GM19395 (cell line): ENCODE measurements at regions not wholly inside any gene's neighbourhood (a gene's known extent, or its start where the extent isn't known, plus 50 kb on each side); places are given as distances from the start of the nearest gene placed in this dataset.

Source experiments
- ATAC-seq: cut with Tn5 transposase; IDR thresholded peaks from one replicate; pipeline ENCODE4 v1.9.1; 2021; ENCODE audit warnings: mild to moderate bottlenecking, moderate library complexity; ENCODE audit not compliant: unreplicated experiment

DNA sequence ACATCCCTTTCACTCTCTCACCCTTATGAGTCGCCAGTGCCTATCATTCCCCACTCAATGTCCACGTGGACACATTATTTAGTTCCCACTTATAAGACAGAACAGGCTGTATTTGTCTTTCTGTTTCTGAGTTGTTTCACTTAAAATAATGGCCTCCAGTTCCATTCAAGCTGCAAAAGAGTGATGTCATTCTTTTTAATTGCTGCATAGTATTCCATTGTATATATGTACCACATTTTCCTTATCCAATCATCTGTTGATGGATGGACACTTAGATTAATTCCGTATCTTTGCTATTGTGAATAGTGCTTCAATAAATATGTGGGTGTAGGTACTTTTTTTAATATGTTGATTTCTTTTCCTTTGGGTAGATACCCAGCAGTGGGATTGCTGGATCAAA lies 79.1 kb downstream of the ZNF365 start:
- ATAC-seq = no peak

DNA sequence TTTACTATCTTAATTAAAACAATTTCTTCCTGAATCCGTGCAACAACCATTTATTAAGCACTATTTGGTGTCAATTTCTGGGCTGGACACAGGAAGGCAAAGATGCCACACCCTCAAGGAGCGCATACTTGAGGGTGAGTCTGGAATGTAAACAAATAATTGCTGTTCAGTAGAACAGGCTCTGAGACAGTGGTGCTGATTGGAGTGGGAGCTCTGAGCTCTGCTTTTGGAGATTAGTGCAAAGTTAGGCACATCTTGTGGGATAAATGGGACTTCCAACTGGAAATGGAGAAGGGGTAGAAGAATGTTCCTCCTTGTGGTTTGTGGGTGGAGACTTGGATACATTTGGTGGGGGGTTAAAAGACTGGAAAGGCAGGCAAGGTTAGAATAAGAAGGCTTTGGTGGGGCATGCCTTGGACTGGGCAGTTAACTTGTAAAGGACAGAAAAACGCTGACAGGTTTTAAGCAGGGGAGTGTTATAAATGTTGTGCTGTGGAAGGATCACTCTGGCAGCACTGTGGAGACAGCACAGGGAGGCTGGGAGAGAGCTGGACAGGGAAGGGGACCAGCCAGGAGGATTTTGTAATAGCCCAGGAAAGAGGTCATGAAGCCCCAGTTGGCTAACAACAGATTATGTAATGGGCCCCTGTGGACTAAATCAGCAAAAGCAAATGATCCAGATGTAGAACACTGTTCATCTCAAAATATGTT lies 80.7 kb downstream of the ZNF365 start:
- no peak for ATAC-seq

DNA sequence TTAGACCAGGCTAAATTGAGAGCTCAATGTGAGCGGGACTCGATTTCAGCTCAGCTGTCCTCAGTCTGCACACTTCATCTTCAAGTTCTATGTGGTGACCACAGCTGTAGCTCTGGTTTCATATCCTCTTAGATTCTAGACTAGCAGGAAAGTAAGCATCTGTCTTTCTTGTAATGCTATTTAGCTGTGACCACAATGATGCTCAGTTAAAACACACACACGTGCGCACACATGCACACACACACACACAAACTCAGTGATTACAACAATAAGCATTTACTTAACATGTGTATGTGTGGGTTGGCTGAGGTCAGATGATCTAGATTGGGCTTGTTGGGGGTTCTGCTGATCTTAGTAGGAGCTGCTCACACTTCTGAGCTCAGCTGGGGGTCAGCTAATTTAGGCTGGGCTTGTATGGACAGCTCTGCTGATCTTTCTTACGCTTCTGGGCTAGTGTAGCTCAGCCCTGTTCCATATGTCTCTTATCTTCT lies 82.5 kb downstream of the ZNF365 start:
- peak; percentile 99 for ATAC-seq

DNA sequence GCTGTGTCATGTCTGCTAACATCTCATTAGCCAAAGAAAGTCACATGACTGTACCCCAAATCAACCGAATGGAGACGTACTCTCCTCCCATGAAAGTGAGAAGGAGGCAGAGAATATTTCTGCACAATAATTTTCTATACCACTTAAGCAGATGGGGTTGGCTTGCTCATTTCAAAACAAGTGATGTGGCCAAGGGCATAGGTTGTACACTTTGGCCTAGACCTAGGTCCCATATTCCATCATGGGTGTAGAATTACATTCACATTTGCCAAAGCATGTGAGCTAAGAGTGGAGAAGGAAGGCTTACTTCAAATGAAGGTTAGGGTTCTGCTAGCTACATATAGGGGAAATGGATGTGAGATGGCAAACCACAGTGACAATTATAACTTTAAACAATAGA lies 83.0 kb downstream of the ZNF365 start:
- ATAC-seq = peak; percentile 1

DNA sequence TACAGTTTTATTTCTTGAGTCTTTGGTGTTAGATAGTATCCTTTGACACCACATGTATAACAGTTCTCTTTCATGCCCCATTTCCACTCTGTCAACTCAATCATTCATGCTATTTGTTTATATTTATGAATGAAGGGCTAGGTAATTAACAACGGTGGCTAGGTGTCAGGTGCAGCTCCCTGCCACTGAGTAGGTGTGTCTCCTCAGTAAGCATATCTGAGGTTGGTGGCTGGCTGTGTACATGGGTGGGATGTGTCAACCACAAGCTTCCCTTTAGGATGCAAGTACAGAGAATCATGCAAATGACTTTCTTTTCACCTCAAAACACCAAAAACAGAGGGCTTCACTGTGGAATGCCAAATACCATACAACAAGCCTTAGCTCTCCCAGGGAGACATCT lies 83.4 kb downstream of the ZNF365 start:
- ATAC-seq = no peak

DNA sequence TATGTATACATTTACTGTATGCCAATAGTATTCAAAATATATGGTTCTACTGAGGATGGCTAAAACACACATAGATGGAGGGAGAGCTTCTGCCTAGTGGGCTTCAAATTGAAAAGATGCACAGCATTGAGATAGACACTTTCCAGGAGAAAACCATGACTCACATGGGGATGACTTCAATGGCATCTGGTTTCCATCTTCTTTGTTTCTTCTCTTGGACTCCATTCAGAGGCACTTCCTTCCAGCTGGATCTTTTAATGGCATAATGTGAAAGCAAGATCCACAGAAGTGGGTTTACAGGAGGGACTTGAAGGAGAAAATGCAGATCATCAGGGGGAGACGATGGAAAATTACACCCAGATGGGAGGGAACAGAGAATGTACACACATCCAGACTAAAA lies 84.9 kb downstream of the ZNF365 start:
- ATAC-seq = no peak

DNA sequence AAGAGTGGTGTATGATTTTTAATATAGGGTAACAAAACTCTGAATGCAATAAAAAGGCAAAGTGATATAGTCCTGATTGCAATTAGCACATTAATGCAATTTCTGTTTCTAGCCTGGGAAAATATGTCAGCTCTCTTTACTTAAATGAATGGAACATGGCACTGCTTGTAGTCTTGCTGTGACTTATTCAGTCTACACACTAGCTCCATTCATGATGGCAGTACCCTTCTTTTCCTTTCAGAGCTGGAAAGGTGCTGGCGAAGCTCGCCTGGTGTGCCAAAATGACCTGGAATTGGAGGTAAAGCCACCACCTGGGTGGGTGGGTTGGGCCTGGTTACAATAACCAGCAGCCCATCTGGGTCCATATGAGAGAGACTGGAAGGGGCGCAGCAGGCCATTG lies 85.3 kb downstream of the ZNF365 start:
- ATAC-seq = no peak

DNA sequence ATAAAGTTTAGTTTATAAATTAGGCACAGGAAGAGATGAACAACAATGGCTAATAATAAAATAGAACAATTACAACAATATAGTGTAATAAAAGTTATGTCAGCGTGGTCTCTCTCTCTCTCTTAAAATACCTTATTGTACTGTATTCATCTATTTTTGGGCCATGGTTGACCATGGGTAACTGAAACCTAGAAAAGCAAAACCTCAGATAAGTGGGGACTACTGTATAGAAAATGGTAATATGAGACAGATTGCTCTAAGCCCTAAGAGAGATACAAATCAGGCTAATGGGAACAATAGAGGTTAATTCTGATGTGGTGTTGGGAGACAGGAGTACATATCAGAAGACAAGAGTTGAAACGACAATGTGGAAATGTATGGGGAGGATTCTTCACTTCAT lies 86.2 kb downstream of the ZNF365 start:
- ATAC-seq = peak; percentile 34

DNA sequence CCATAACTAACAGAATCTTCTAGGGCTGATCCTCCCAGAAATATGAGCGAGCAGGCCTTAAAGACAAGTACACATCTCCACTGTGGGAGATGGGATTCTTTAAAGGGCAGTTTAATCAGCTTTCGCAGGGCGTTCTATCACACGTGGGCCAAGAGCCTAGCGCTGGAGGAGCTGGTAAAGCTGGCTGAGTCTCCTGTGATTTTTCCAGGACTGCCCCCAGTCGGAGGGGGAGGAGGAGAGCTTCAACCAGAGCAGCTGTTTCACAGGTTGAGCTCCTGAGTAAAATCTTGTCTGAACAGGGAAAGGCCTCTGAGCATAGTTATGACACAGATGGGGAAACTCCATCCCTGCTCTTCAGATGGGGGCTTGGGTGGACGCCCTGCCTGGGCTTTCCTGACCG lies 87.0 kb downstream of the ZNF365 start:
- ATAC-seq = no peak

DNA sequence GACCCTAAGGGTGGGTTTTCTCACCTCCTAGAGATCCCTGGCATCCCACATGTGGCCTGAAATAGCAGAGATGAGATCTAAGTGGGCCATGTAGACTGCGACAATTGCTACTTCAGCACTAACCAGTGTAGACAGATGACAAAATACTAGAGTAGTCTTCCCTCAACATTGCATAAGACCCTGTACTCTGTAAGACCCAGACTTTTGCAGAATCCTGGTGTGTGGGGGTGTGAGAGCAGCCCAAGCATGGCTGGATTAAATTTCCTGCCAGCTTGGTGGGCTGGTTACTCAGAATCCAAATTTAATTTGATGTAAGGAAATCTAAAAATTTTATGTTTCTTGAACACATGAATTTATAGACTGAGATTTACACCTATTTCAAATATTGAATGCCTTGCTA lies 88.3 kb downstream of the ZNF365 start:
- no peak for ATAC-seq

DNA sequence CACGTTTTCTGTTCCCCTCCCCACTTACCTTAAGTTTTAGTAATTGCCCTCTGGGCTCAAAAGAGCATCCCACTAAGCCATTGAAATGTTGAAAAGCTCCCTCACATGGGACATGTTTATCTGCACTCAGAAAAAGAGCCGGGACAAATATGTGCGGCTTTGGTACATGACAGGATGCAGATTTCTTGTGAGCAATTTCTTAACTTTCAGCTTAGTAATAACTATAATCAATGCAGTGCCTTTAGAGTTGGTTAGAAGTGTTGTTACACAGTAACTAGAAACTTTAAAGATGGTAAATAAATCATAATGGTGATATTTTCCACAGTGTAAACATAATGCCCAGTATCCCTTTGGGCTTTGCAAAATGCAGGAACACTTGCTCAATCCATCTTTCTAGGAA lies 89.2 kb downstream of the ZNF365 start:
- ATAC-seq = no peak

DNA sequence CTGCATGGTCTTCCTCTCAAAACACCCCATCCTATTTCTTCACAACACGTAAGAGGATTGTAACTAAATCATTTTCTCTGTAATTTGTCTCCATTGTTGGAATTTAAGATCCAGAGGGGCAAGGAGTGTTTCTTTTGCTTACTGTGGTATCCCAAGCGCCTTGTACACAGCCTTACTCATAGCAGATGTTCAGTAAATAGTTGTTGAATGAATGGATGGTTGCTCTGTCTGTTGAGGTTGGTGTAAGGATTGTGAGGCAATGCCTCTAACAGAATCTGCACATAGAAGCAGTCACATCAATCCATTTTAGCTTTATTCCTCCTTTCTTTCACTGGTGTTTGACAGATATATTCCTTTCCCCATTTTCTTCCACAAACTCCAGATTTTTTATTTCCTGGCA lies 90.1 kb downstream of the ZNF365 start:
- no peak for ATAC-seq

DNA sequence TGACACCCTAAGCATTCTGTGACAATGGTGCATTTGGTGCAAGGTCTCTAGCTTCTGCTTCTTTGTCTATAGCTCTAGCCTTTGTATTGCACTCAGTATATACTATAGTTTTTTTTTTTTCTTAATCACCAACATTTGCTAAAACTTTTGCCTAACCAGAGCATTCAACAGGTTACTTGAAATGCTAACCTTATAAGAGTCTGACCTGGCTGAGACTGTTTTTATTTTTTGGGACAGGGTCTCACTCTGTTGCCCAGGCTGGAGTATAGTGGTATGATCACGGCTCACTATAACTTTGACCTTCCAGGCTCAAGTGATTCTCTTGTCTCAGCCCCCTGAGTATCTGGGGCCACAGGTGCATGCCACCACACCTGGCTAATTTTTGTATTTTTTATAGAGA lies 92.4 kb downstream of the ZNF365 start:
- ATAC-seq = no peak

DNA sequence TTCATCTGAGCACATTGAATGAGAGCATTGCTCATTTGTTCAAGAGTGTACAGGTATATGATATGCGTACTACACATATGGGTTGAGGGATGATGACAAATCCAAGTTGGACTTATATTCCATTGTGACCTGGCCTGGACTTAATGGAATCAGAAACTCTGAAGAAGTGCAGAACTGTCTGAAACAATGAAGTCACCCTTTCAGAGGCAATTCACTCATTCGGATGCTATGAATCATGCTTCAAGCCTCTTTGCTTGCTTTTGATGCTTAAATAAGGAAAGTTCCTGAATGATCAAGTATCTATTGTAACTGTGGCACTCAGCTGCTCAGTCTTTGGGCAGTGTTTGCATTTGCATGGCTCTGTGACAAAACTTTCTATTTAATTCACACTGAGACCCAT lies 93.4 kb downstream of the ZNF365 start:
- ATAC-seq = no peak

DNA sequence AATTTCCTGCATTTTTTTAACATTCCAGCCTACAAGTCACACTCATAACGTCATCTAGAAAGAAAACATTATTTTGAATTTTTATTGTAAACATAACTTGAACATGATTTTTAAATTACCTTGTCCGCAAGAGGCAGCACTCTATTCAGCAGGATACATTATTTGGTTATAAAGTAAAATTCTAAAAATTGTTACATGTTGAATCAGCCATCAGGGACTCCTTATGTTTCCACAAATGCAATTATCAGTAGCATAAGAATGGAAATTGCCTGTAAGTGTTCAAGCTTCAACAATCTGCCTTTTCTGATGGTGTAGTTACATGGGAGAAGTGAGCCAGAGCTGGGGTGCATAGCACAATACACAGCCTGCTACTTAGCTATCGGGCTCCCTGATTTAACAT lies 97.5 kb downstream of the ZNF365 start:
- no peak for ATAC-seq

DNA sequence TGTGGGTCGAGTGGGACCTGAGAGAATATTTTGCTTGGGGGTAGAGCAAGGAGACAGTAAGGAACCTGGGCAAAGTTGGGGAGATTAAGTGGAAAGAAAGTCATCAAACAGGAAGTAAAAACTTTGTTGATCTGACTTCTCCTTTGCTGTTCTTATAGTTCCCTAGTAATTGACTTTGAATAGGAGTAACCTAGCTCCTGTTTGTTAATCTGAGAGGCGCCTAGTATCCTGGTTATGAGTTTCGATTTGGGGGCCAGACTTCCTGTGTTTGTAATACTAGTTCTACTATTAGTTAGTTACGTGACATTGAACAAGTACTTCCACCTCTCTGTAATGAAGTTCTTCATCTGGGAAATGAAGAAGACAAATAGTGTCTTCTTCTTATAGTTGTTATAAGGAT lies 99.1 kb downstream of the ZNF365 start:
- no peak for ATAC-seq

DNA sequence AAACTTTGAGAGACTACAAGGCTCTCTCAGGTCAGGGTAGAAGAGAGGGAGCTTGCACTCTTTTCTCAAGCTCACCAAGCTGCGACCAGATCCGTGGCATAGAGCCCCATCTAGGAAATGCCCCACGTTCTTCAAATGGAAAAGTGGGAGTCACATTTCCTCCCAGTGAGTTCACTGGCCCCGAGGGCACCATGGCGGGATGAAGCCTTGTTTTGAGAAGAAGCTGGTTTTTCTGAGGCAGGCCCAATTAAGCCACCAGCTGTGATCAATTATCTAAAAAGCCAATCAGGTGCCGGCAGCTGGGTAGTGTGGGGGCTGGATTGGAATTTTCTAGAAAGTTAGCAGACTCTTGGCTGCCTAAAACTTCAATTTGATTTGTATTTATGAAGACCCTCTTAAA lies 101.4 kb downstream of the ZNF365 start:
- no peak for ATAC-seq

DNA sequence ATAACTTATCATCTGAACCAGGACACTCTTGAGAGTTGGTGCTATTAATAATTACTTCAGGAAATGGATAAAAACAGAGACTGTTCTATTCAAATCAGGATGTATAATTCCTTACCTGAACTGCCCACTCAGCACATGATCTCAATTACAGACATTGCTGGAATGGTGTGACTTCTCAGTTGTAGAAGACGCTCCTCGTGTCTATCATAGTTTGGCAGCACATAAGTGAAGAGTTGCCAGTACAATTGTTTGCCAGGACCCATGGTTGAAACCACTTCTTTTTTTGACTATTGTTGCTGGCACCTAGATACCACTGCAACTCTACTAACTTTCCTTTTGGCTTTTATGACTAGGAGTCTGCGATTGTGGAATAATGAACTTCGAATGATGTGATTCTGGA lies 105.4 kb downstream of the ZNF365 start:
- ATAC-seq = no peak

DNA sequence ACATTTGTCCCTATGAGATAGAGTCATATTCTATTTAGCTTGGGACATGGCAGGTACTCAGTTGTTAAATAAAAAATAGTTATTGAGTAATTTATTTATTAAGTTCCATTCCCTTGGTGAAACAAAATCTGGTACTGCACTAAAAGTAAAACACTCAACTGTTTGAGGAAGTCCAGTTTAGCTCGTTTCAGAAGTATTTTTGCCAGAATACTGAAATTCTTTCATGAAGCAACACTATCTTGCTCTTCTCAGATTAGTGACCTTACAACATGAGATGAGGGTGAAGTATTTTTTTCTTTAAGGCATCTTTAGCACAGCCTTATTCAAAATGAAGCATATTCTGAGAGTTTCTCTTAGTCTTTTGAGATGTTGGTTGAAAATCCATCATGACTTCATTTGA lies 106.0 kb downstream of the ZNF365 start:
- no peak for ATAC-seq

DNA sequence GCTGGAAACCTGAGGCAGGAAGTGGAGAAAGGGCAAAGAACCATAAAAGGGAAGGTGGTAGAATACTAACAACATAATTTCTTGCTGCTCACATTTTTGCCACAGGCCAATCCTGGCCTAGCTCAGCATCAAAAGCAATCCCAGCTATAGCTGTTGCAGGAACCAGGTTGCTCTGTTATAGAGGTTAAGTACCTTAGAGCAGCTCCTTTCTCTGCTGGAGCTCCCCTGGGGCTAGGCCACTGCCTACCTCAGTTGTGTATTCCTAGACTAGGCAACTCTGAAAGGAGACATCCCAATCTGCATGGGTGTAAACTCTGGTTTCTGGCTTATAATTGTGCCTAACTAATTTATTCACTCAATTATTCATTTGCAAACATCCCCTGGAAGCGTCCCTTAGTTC lies 108.4 kb downstream of the ZNF365 start:
- ATAC-seq = no peak

DNA sequence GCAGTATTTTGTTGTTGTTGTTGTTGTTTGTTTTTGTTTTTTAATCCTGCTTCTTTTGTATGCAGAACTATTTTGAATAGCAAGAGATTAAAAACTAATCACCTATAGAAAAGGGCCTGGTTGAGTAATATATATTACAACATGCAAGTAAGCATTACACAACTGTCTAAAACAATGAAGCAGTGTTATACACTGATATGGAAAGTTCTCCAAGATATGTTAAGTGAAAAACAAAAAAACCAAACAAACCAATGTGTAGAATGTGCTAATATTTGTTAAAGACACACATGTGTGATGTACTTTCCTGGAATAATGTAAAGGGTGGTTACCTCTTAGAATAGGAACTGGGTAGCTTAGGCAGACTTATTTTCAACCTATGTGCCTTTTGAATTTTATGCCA lies 117.4 kb downstream of the ZNF365 start:
- ATAC-seq = no peak

DNA sequence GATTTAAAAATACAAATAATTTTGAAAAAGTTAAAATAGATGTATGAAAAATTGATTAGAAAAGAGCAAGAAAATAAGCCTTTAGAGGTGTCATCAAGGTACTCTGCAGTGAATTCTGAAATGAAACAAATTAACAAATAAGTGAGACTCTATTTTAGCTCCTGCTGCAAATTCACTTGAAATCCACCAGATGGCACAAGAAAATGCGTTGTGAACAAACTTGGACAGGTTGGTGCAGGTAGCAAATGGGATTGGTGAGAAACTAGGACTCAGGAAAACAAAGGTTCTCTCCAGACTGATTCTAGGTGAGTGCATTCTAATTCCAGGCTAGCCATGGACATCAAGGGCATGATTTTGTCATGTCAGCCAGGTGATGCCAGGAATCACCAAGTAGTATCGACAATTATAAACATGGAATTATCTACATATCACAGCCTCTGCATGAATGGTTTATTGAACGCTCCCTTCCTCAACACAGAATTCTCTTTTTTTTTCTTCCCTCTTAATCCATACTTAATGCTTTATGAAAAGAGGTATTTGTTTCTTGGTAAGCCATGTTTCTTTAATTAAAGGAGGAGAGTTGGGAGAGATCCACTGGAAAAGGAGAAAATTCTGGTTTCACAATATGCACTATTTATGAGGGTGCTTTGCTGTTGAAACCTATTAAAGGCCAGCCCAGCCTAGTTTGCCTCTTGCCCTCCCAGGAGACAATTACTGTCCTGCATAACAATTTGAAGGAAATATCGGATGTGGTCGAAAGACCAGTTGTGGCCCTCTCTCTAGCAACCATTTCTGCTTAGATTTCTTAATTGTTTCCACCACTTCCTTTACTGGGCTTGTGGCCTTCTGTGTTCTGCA lies 118.1 kb downstream of the ZNF365 start:
- peak; percentile 58 for ATAC-seq

DNA sequence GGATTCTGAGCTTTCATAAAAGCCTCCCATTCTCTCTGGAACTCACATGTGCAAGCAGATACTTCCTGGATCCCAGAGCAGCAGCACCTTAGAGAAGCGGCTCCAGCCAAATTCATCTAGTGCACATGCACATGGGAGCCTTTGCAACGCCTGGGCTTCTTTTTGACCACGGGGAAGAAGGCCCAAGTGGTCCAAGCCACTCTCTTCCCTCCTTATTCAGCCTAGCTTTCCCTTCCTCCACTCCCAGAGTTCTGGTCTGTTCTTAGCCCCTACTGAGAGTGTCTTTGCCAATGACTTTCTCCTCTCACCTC lies 118.7 kb downstream of the ZNF365 start:
- no peak for ATAC-seq
